ENCODE measurements at regions not wholly inside any gene's neighbourhood (a gene's known extent, or its start where the extent isn't known, plus 50 kb on each side); places are given as distances from the start of the nearest gene placed in this dataset.

- H3K9ac ChIP-seq (ENCODE audit: low read length in 5 of 5), result no peak overlapping the region
- H3K4me1 ChIP-seq (ENCODE audit: control insufficient read depth in 5 of 5, insufficient read depth in 5 of 5, low read length in 5 of 5), result no peaks in the 10 kb centered on the region
- H3K27ac ChIP-seq (ENCODE audit: low read depth, low read length), result no peak overlapping the region
- no peaks in the 10 kb centered on the region for H3K36me3 ChIP-seq (ENCODE audit: control insufficient read depth in 5 of 5, insufficient read depth in 5 of 5, low read length in 5 of 5)
- H3K27me3 ChIP-seq (ENCODE audit: control insufficient read depth in 5 of 5, insufficient read depth in 4 of 5, low read length in 5 of 5), result no peaks in the 10 kb centered on the region
- no peaks in the 10 kb centered on the region for H3K9me3 ChIP-seq (ENCODE audit: control insufficient read depth in 5 of 5, low read length in 5 of 5)
- no peak overlapping the region for H3K4me3 ChIP-seq (ENCODE audit: low read depth in 1 of 5, low read length in 5 of 5)
Observed at GRCh38 chr1:81424816-81425215, 375.9 kb upstream of the ADGRL2 start.

GRCh38 chr1:81424061-81424460 lies 376.7 kb upstream of the ADGRL2 start:
- H3K4me3 ChIP-seq (ENCODE audit: low read depth in 1 of 5, low read length in 5 of 5), result no peak overlapping the region
- no peak overlapping the region for H3K9ac ChIP-seq (ENCODE audit: low read length in 5 of 5)
- no peaks in the 10 kb centered on the region for H3K27me3 ChIP-seq (ENCODE audit: control insufficient read depth in 5 of 5, insufficient read depth in 4 of 5, low read length in 5 of 5)
- H3K27ac ChIP-seq (ENCODE audit: low read depth, low read length), result no peak overlapping the region
- no peaks in the 10 kb centered on the region for H3K4me1 ChIP-seq (ENCODE audit: control insufficient read depth in 5 of 5, insufficient read depth in 5 of 5, low read length in 5 of 5)
- no peaks in the 10 kb centered on the region for H3K9me3 ChIP-seq (ENCODE audit: control insufficient read depth in 5 of 5, low read length in 5 of 5)
- no peaks in the 10 kb centered on the region for H3K36me3 ChIP-seq (ENCODE audit: control insufficient read depth in 5 of 5, insufficient read depth in 5 of 5, low read length in 5 of 5)

- Histone ChIP-seq H3K9ac (ENCODE audit: low read length in 5 of 5) (no peak overlapping the region), H3K27me3 (ENCODE audit: control insufficient read depth in 5 of 5, insufficient read depth in 4 of 5, low read length in 5 of 5) (no peaks in the 10 kb centered on the region), H3K9me3 (ENCODE audit: control insufficient read depth in 5 of 5, low read length in 5 of 5) (no peaks in the 10 kb centered on the region), H3K4me1 (ENCODE audit: control insufficient read depth in 5 of 5, insufficient read depth in 5 of 5, low read length in 5 of 5) (no peaks in the 10 kb centered on the region), H3K27ac (ENCODE audit: low read depth, low read length) (no peak overlapping the region), H3K36me3 (ENCODE audit: control insufficient read depth in 5 of 5, insufficient read depth in 5 of 5, low read length in 5 of 5) (no peaks in the 10 kb centered on the region), H3K4me3 (ENCODE audit: low read depth in 1 of 5, low read length in 5 of 5) (no peak overlapping the region)
Observed at GRCh38 chr1:81420760-81421159, 380.0 kb upstream of the ADGRL2 start.

- Histone ChIP-seq H3K4me3 (ENCODE audit: low read depth in 1 of 5, low read length in 5 of 5) (no peak overlapping the region), H3K9me3 (ENCODE audit: control insufficient read depth in 5 of 5, low read length in 5 of 5) (no peaks in the 10 kb centered on the region), H3K36me3 (ENCODE audit: control insufficient read depth in 5 of 5, insufficient read depth in 5 of 5, low read length in 5 of 5) (no peaks in the 10 kb centered on the region), H3K4me1 (ENCODE audit: control insufficient read depth in 5 of 5, insufficient read depth in 5 of 5, low read length in 5 of 5) (peaks cover 3 to 9% (median 4%) of the 10 kb centered on the region in 5 donors), H3K27ac (ENCODE audit: low read depth, low read length) (peak overlapping the region; percentile 4), H3K27me3 (ENCODE audit: control insufficient read depth in 5 of 5, insufficient read depth in 4 of 5, low read length in 5 of 5) (no peaks in the 10 kb centered on the region), H3K9ac (ENCODE audit: low read length in 5 of 5) (no peak overlapping the region)
Observed at GRCh38 chr1:81414488-81415015, 386.2 kb upstream of the ADGRL2 start.

- no peaks in the 10 kb centered on the region for H3K36me3 ChIP-seq (ENCODE audit: control insufficient read depth in 5 of 5, insufficient read depth in 5 of 5, low read length in 5 of 5)
- H3K4me3 ChIP-seq (ENCODE audit: low read depth in 1 of 5, low read length in 5 of 5), result no peak overlapping the region
- no peaks in the 10 kb centered on the region for H3K27me3 ChIP-seq (ENCODE audit: control insufficient read depth in 5 of 5, insufficient read depth in 4 of 5, low read length in 5 of 5)
- no peak overlapping the region for H3K9ac ChIP-seq (ENCODE audit: low read length in 5 of 5)
- peaks cover 3 to 9% (median 4%) of the 10 kb centered on the region in 5 donors for H3K4me1 ChIP-seq (ENCODE audit: control insufficient read depth in 5 of 5, insufficient read depth in 5 of 5, low read length in 5 of 5)
- no peak overlapping the region for H3K27ac ChIP-seq (ENCODE audit: low read depth, low read length)
- H3K9me3 ChIP-seq (ENCODE audit: control insufficient read depth in 5 of 5, low read length in 5 of 5), result no peaks in the 10 kb centered on the region
Observed at GRCh38 chr1:81412954-81413353, 387.8 kb upstream of the ADGRL2 start.

- no peak overlapping the region for H3K4me3 ChIP-seq (ENCODE audit: low read depth in 1 of 5, low read length in 5 of 5)
Observed at GRCh38 chr1:81410941-81411340, 389.8 kb upstream of the ADGRL2 start.

GRCh38 chr1:81410351-81410750 lies 390.4 kb upstream of the ADGRL2 start:
- peaks cover 3 to 9% (median 4%) of the 10 kb centered on the region in 5 donors for H3K4me1 ChIP-seq (ENCODE audit: control insufficient read depth in 5 of 5, insufficient read depth in 5 of 5, low read length in 5 of 5)
- H3K9ac ChIP-seq (ENCODE audit: low read length in 5 of 5), result no peak overlapping the region
- no peak overlapping the region for H3K4me3 ChIP-seq (ENCODE audit: low read depth in 1 of 5, low read length in 5 of 5)
- H3K9me3 ChIP-seq (ENCODE audit: control insufficient read depth in 5 of 5, low read length in 5 of 5), result no peaks in the 10 kb centered on the region
- H3K27me3 ChIP-seq (ENCODE audit: control insufficient read depth in 5 of 5, insufficient read depth in 4 of 5, low read length in 5 of 5), result no peaks in the 10 kb centered on the region
- no peak overlapping the region for H3K27ac ChIP-seq (ENCODE audit: low read depth, low read length)
- no peaks in the 10 kb centered on the region for H3K36me3 ChIP-seq (ENCODE audit: control insufficient read depth in 5 of 5, insufficient read depth in 5 of 5, low read length in 5 of 5)

More at GRCh38 chr1:81410941-81411340, 389.8 kb upstream of the ADGRL2 start:
- no peak overlapping the region for H3K9ac ChIP-seq (ENCODE audit: low read length in 5 of 5)
- H3K9me3 ChIP-seq (ENCODE audit: control insufficient read depth in 5 of 5, low read length in 5 of 5), result no peaks in the 10 kb centered on the region
- H3K4me1 ChIP-seq (ENCODE audit: control insufficient read depth in 5 of 5, insufficient read depth in 5 of 5, low read length in 5 of 5), result peaks cover 3 to 9% (median 4%) of the 10 kb centered on the region in 5 donors
- H3K36me3 ChIP-seq (ENCODE audit: control insufficient read depth in 5 of 5, insufficient read depth in 5 of 5, low read length in 5 of 5), result no peaks in the 10 kb centered on the region
- no peak overlapping the region for H3K27ac ChIP-seq (ENCODE audit: low read depth, low read length)
- H3K27me3 ChIP-seq (ENCODE audit: control insufficient read depth in 5 of 5, insufficient read depth in 4 of 5, low read length in 5 of 5), result no peaks in the 10 kb centered on the region

DNA sequence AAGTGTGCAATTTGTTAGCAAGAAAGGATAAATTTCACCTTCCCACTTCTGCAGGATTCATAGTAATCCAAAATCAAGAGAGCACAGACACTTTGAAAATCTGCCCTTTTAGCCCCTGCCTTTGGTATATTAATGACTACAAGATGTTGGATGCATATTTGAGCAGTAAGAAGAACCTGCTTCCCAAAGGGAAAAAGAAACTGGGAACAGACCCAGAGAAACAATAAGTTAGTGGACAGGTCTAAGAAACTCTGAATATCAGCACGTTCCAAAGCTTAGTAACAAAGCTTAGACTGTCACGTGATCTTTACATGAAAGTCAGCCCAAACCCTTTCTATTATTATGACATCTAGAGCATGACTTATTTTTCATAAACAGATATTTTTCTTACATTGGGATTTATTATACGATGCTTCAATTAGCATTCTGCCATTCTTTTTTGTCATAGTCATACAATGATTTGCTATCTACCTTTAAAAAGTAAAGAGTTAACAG lies 390.9 kb upstream of the ADGRL2 start:
- no peaks in the 10 kb centered on the region for H3K27me3 ChIP-seq (ENCODE audit: control insufficient read depth in 5 of 5, insufficient read depth in 4 of 5, low read length in 5 of 5)
- no peaks in the 10 kb centered on the region for H3K9me3 ChIP-seq (ENCODE audit: control insufficient read depth in 5 of 5, low read length in 5 of 5)
- H3K36me3 ChIP-seq (ENCODE audit: control insufficient read depth in 5 of 5, insufficient read depth in 5 of 5, low read length in 5 of 5), result no peaks in the 10 kb centered on the region
- no peak overlapping the region for H3K9ac ChIP-seq (ENCODE audit: low read length in 5 of 5)
- H3K4me1 ChIP-seq (ENCODE audit: control insufficient read depth in 5 of 5, insufficient read depth in 5 of 5, low read length in 5 of 5), result peaks cover 3 to 9% (median 4%) of the 10 kb centered on the region in 5 donors
- H3K4me3 ChIP-seq (ENCODE audit: low read depth in 1 of 5, low read length in 5 of 5), result no peak overlapping the region
- no peak overlapping the region for H3K27ac ChIP-seq (ENCODE audit: low read depth, low read length)

GRCh38 chr1:81409262-81409661 lies 391.5 kb upstream of the ADGRL2 start:
- Histone ChIP-seq H3K9ac (ENCODE audit: low read length in 5 of 5) (no peak overlapping the region), H3K4me1 (ENCODE audit: control insufficient read depth in 5 of 5, insufficient read depth in 5 of 5, low read length in 5 of 5) (peaks cover 0 to 4% (median 0%) of the 10 kb centered on the region in 5 donors), H3K4me3 (ENCODE audit: low read depth in 1 of 5, low read length in 5 of 5) (no peak overlapping the region), H3K9me3 (ENCODE audit: control insufficient read depth in 5 of 5, low read length in 5 of 5) (no peaks in the 10 kb centered on the region), H3K36me3 (ENCODE audit: control insufficient read depth in 5 of 5, insufficient read depth in 5 of 5, low read length in 5 of 5) (no peaks in the 10 kb centered on the region), H3K27me3 (ENCODE audit: control insufficient read depth in 5 of 5, insufficient read depth in 4 of 5, low read length in 5 of 5) (no peaks in the 10 kb centered on the region), H3K27ac (ENCODE audit: low read depth, low read length) (no peak overlapping the region)

GRCh38 chr1:81408419-81408818 lies 392.3 kb upstream of the ADGRL2 start:
- no peaks in the 10 kb centered on the region for H3K9me3 ChIP-seq (ENCODE audit: control insufficient read depth in 5 of 5, low read length in 5 of 5)
- no peaks in the 10 kb centered on the region for H3K4me1 ChIP-seq (ENCODE audit: control insufficient read depth in 5 of 5, insufficient read depth in 5 of 5, low read length in 5 of 5)
- H3K4me3 ChIP-seq (ENCODE audit: low read depth in 1 of 5, low read length in 5 of 5), result no peak overlapping the region
- no peaks in the 10 kb centered on the region for H3K27me3 ChIP-seq (ENCODE audit: control insufficient read depth in 5 of 5, insufficient read depth in 4 of 5, low read length in 5 of 5)
- no peak overlapping the region for H3K27ac ChIP-seq (ENCODE audit: low read depth, low read length)
- H3K36me3 ChIP-seq (ENCODE audit: control insufficient read depth in 5 of 5, insufficient read depth in 5 of 5, low read length in 5 of 5), result no peaks in the 10 kb centered on the region
- no peak overlapping the region for H3K9ac ChIP-seq (ENCODE audit: low read length in 5 of 5)
